ENCODE measurements at regions not wholly inside any gene's neighbourhood (a gene's known extent, or its start where the extent isn't known, plus 50 kb on each side); places are given as distances from the start of the nearest gene placed in this dataset.

- no peak overlapping the region for H3K9ac ChIP-seq (ENCODE audit: low read depth in 2 of 2, low read length in 2 of 2)
- DNase-seq, result no peak
- no peak overlapping the region for H3K27ac ChIP-seq
- TF ChIP-seq CTCF (IDR thresholded peaks at IDR 0.05), result no peak
- H3K27me3 ChIP-seq, result no peaks in the 10 kb centered on the region
- H3K4me1 ChIP-seq, result no peaks in the 10 kb centered on the region
- no peaks in the 10 kb centered on the region for H3K9me3 ChIP-seq
- no peak overlapping the region for H3K4me3 ChIP-seq
- no peaks in the 10 kb centered on the region for H3K36me3 ChIP-seq
- intact Hi-C loops (cut with DNase I), result no loop called here
These were observed 53.9 kb upstream of the RORB start for GRCh38 chr9:74443036-74443750.

DNA sequence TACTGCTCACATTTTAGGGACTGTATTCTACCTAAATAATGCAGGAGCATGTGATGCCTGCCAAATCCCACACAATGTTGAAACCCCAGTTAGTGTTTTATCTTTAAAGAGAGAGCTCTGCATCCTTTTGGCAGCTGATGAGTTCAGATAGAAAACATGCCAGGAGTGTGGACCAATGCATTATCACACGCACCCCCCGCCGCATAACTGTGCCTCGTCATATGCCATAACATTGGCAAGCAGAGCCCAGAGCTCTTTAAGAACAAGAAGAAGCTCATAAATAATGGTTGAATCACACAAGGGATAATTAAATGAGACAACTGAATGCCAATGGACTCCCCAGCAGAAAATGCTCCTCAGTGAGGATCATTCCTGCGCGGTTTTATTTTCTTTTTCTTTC is 52.8 kb upstream of the RORB start:
- intact Hi-C loops (cut with DNase I), result no loop called here
- Histone ChIP-seq H3K36me3 (no peaks in the 10 kb centered on the region), H3K9me3 (no peaks in the 10 kb centered on the region), H3K27ac (no peak overlapping the region), H3K4me3 (no peak overlapping the region), H3K27me3 (no peaks in the 10 kb centered on the region), H3K4me1 (no peaks in the 10 kb centered on the region), H3K9ac (ENCODE audit: low read depth in 2 of 2, low read length in 2 of 2) (no peak overlapping the region)
- DNase-seq, result no peak
- no peak for TF ChIP-seq CTCF (IDR thresholded peaks at IDR 0.05)

Measured in colonic mucosa (tissue), 4 donors.